ENCODE measurements at regions not wholly inside any gene's neighbourhood (a gene's known extent, or its start where the extent isn't known, plus 50 kb on each side); places are given as distances from the start of the nearest gene placed in this dataset.
A peak's percentile ranks its signal among the peaks of the same experiment; 100 is the strongest.

GRCh38 chr15:39455471-39455991 is 125.3 kb upstream of the THBS1 start (continued):
- TF ChIP-seq NCOA2 (CRISPR knock-in tag; IDR thresholded peaks at IDR 0.05): peak; percentile 83
- peak; percentile 15; the same call in 1 of the 2 replicates for TF ChIP-seq RELA (CRISPR knock-in tag; IDR thresholded peaks at IDR 0.05)
- no peak for TF ChIP-seq ZNF460 (CRISPR knock-in tag; IDR thresholded peaks at IDR 0.05; ENCODE audit: borderline replicate concordance)
- TF ChIP-seq NFE2 (CRISPR knock-in tag; IDR thresholded peaks at IDR 0.05): peak; percentile 76
- no peak for TF ChIP-seq ZNF770 (CRISPR knock-in tag; IDR thresholded peaks at IDR 0.05)
- TF ChIP-seq GMEB2 (CRISPR knock-in tag; IDR thresholded peaks at IDR 0.05; ENCODE audit: low read depth): no peak
- TF ChIP-seq FOSL1 (CRISPR knock-in tag; IDR thresholded peaks at IDR 0.05; ENCODE audit: borderline replicate concordance): peak; percentile 68; the same call in 1 of the 2 replicates
- peak; percentile 31; the same call in 1 of the 2 replicates for TF ChIP-seq CEBPB (IDR thresholded peaks at IDR 0.05; ENCODE audit: borderline replicate concordance, low read depth, low read length)
- no peak for TF ChIP-seq ATAD3A (CRISPR knock-in tag; IDR thresholded peaks at IDR 0.05)
- TF ChIP-seq ZNF343 (CRISPR knock-in tag; IDR thresholded peaks at IDR 0.05): no peak
- TF ChIP-seq MED1 (CRISPR knock-in tag; IDR thresholded peaks at IDR 0.05): peak; percentile 83
- no peak for TF ChIP-seq THYN1 (CRISPR knock-in tag; IDR thresholded peaks at IDR 0.05; ENCODE audit: borderline replicate concordance, low read depth)
- TF ChIP-seq ZNF781 (CRISPR knock-in tag; IDR thresholded peaks at IDR 0.05; ENCODE audit: borderline replicate concordance, not compliant biosample characterization): no peak
- TF ChIP-seq ZHX2 (IDR thresholded peaks at IDR 0.05; ENCODE audit: low read depth): no peak
- TF ChIP-seq ZHX2 (CRISPR knock-in tag; IDR thresholded peaks at IDR 0.05; ENCODE audit: borderline replicate concordance): no peak
- no peak for TF ChIP-seq HNRNPUL1 (IDR thresholded peaks at IDR 0.05; ENCODE audit: low read depth, low read length)
- TF ChIP-seq SYNCRIP (IDR thresholded peaks at IDR 0.05; ENCODE audit: insufficient read depth, low read depth, low read length): no peak
